SK-N-SH (cell line): ENCODE measurements at regions not wholly inside any gene's neighbourhood (a gene's known extent, or its start where the extent isn't known, plus 50 kb on each side); places are given as distances from the start of the nearest gene placed in this dataset.

Experiments
- CTCF ChIA-PET: fragments of 300-600, 350-600 bp; formaldehyde crosslinking; extraction: SDS; loops from one replicate; lab custom pipeline; 2021; lab: Yijun Ruan, JAX
- POLR2A ChIA-PET: fragments of 350-600 bp; sonication (Branson Sonifier 250); formaldehyde crosslinking; extraction: SDS; loops from one replicate; lab custom pipeline; 2020; ENCODE audit warnings: antibody characterized with exemption, inconsistent platforms; lab: Yijun Ruan, JAX
- DNase-seq: peaks from one replicate; pipeline ENCODE4 v3.0.0; 2012
- H2AFZ ChIP-seq: fragments of 200-600 bp; sonication (generic); 2 replicates; pipeline ENCODE4 v1.8.1; 2016; ENCODE audit warnings: antibody characterized with exemption, mild to moderate bottlenecking, low read depth
- H3F3A ChIP-seq: fragments of 200-600 bp; sonication (generic); replicated peaks from 2 replicates; pipeline ENCODE3; 2016; ENCODE audit warnings: antibody characterized with exemption, mild to moderate bottlenecking; ENCODE audit not compliant: insufficient read depth
- H3K27ac ChIP-seq, 2 experiments: fragments of 200-500 bp in 1 of 2; fragments of 200-600 bp in 1 of 2; sonication (Bioruptor generic) in 1 of 2; sonication (generic), shearing (Covaris generic) in 1 of 2; 2 replicates each; pipeline versions ENCODE4 v1.5.1 to v1.6.1; 2014 to 2016; ENCODE audit warnings: low read depth in 2 of 2, inconsistent platforms in 1 of 2, low read length in 1 of 2, mild to moderate bottlenecking in 1 of 2, mixed read lengths in 1 of 2
- H3K27me3 ChIP-seq: fragments of 200-600 bp; sonication (generic), shearing (Covaris generic); 2 replicates; pipeline ENCODE4 v1.6.1; 2016; ENCODE audit warnings: mixed run types; ENCODE audit not compliant: insufficient read depth
- H3K36me3 ChIP-seq, 2 experiments: fragments of 200-500 bp in 1 of 2; fragments of 200-600 bp in 1 of 2; sonication (Bioruptor generic) in 1 of 2; sonication (generic) in 1 of 2; replicated peaks in 1 of 2; 2 replicates each; pipeline versions ENCODE3 to v1.5.1; 2014 to 2016; ENCODE audit warnings: low read length in 1 of 2, mild to moderate bottlenecking in 1 of 2; ENCODE audit not compliant: insufficient read depth in 2 of 2, control insufficient read depth in 1 of 2
- H3K4me1 ChIP-seq, 2 experiments: fragments of 200-500 bp in 1 of 2; fragments of 200-600 bp in 1 of 2; sonication (Bioruptor generic) in 1 of 2; sonication (generic), shearing (Covaris generic) in 1 of 2; 2 replicates each; pipeline versions ENCODE4 v1.5.1 to v1.6.1; 2014 to 2016; ENCODE audit warnings: low read depth in 1 of 2, low read length in 1 of 2, mixed run types in 1 of 2; ENCODE audit not compliant: insufficient read depth in 2 of 2, control insufficient read depth in 1 of 2
- H3K4me2 ChIP-seq: fragments of 200-600 bp; sonication (generic), shearing (Covaris generic); 2 replicates; pipeline ENCODE4 v1.6.1; 2017; ENCODE audit warnings: mixed run types
- H3K4me3 ChIP-seq, 2 experiments: fragments of 200-500 bp in 1 of 2; fragments of 200-600 bp in 1 of 2; sonication (Bioruptor generic) in 1 of 2; sonication (generic), shearing (Covaris generic) in 1 of 2; 2 replicates each; pipeline versions ENCODE4 v1.5.1 to v1.8.1; 2014 to 2016; ENCODE audit warnings: low read depth in 2 of 2, inconsistent platforms in 1 of 2, low read length in 1 of 2, mild to moderate bottlenecking in 1 of 2, mixed read lengths in 1 of 2, moderate library complexity in 1 of 2
- H3K79me2 ChIP-seq: fragments of 200-600 bp; sonication (generic); 2 replicates; pipeline ENCODE4 v1.8.1; 2017; ENCODE audit warnings: mild to moderate bottlenecking; ENCODE audit not compliant: insufficient read depth
- H3K9ac ChIP-seq: fragments of 200-600 bp; sonication (generic); 2 replicates; pipeline ENCODE4 v1.6.1; 2017; ENCODE audit warnings: mixed run types
- H3K9me2 ChIP-seq: fragments of 200-600 bp; sonication (generic); 2 replicates; pipeline ENCODE4 v1.6.1; 2017; ENCODE audit warnings: mixed run types
- H3K9me3 ChIP-seq: fragments of 200-600 bp; sonication (generic); 2 replicates; pipeline ENCODE4 v1.6.1; 2017; ENCODE audit warnings: mixed run types, mild to moderate bottlenecking, moderate library complexity
- H4K20me1 ChIP-seq: fragments of 200-600 bp; sonication (generic); 2 replicates; pipeline ENCODE4 v1.6.1; 2017; ENCODE audit warnings: mild to moderate bottlenecking, mixed run types; ENCODE audit not compliant: insufficient read depth
- EP300 ChIP-seq, 2 experiments: IDR thresholded peaks; 2 replicates each; pipeline versions ENCODE4 v1.4.0 to v1.6.1; 2012; ENCODE audit warnings: borderline replicate concordance in 1 of 2, low read depth in 1 of 2, low read length in 1 of 2
- EZH2phosphoT487 ChIP-seq: fragments of 200-600 bp; sonication (generic); IDR thresholded peaks from 2 replicates; pipeline ENCODE4 v1.6.1; 2017; ENCODE audit warnings: low read depth, mixed run types, mild to moderate bottlenecking, antibody characterized with exemption, moderate library complexity, borderline replicate concordance
- FOXM1 ChIP-seq: IDR thresholded peaks from 2 replicates; pipeline ENCODE4 v1.4.0; 2012; ENCODE audit warnings: low read depth, mild to moderate bottlenecking
- GABPA ChIP-seq: IDR thresholded peaks from 2 replicates; pipeline ENCODE4 v1.4.0; 2012; ENCODE audit warnings: low read depth, mild to moderate bottlenecking
- JUND ChIP-seq: IDR thresholded peaks from 2 replicates; pipeline ENCODE4 v1.4.0; 2012
- MEF2A ChIP-seq: IDR thresholded peaks from 2 replicates; pipeline ENCODE4 v1.4.0; 2012; ENCODE audit warnings: low read depth, borderline replicate concordance
- MXI1 ChIP-seq: IDR thresholded peaks from 2 replicates; pipeline ENCODE4 v1.6.1; 2012; ENCODE audit warnings: mild to moderate bottlenecking, low read depth, low read length, improper control_type of control experiment
- POLR2AphosphoS5 ChIP-seq: IDR thresholded peaks from 2 replicates; pipeline ENCODE4 v1.6.1; 2012; ENCODE audit warnings: low read depth, low read length
- SIN3A ChIP-seq: IDR thresholded peaks from 2 replicates; pipeline ENCODE4 v1.6.1; 2012; ENCODE audit warnings: low read depth, mild to moderate bottlenecking, low read length, moderate library complexity, borderline replicate concordance
- SMC3 ChIP-seq: IDR thresholded peaks from 2 replicates; pipeline ENCODE4 v1.6.1; 2012; ENCODE audit warnings: low read depth, low read length, improper control_type of control experiment
- TAF1 ChIP-seq: IDR thresholded peaks from 2 replicates; pipeline ENCODE4 v1.6.1; 2012; ENCODE audit warnings: low read depth, mild to moderate bottlenecking, low read length, moderate library complexity, borderline replicate concordance
- USF1 ChIP-seq: IDR thresholded peaks from 2 replicates; pipeline ENCODE4 v1.4.0; 2012; ENCODE audit warnings: low read depth, borderline replicate concordance
- WGBS: methylation state at CpG from one replicate; pipeline ENCODE4 v1.1.6; 2017; ENCODE audit warnings: low lambda C conversion rate; 5-methylcytosine and 5-hydroxymethylcytosine counted together
- TF ChIP-seq, protein P1 (sequence below): fragments of 150-350 bp; IDR thresholded peaks from 2 replicates; pipeline ENCODE4 v1.6.1; 2016; ENCODE audit warnings: mild to moderate bottlenecking, low read depth, low read length
- TF ChIP-seq, protein P2 (sequence below): fragments of 150-350 bp; IDR thresholded peaks from 2 replicates; pipeline ENCODE4 v1.6.1; 2017; ENCODE audit warnings: antibody characterized with exemption, low read length, low read depth, borderline replicate concordance
- TF ChIP-seq, protein P3 (sequence below): IDR thresholded peaks from 2 replicates; pipeline ENCODE4 v1.6.1; 2012; ENCODE audit warnings: mild to moderate bottlenecking, low read depth, low read length, moderate library complexity

DNA sequence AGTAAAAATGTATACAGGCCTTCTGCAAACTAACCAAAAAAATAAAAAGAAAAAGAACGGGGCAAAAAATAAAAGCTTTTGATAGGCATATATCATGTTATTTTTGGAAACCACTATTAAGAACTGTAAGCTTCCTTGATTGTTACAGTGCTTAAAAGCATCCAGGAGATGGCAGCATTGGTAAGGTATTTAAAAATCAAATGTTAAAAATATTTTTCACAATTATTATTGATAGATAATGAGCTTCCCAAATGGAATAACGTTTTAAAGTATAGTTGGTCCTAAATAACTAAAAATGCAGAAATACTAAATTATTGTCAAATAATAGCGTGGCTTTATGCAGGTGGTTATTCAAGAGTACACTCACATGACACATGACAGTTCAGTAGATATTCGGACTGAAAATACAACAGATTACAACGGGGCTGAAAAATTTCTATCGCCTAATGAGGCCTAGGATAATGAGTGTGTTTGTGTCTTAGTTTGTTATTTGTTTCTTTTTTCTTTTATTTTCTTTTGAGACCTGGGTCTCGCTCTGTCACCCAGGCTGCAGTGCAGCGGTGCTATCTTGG is 127.2 kb upstream of the ATF7IP start (continued):
- TF ChIP-seq USF1 (no peak), TAF1 (no peak), EZH2phosphoT487 (no peak), SIN3A (no peak), SMC3 (peak; percentile 27; the same call in 1 of the 2 replicates)
- TF ChIP-seq, protein P1, sequence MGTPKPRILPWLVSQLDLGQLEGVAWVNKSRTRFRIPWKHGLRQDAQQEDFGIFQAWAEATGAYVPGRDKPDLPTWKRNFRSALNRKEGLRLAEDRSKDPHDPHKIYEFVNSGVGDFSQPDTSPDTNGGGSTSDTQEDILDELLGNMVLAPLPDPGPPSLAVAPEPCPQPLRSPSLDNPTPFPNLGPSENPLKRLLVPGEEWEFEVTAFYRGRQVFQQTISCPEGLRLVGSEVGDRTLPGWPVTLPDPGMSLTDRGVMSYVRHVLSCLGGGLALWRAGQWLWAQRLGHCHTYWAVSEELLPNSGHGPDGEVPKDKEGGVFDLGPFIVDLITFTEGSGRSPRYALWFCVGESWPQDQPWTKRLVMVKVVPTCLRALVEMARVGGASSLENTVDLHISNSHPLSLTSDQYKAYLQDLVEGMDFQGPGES, result no peak

GRCh38 chr12:14239350-14239934 is 126.0 kb upstream of the ATF7IP start:
- Histone ChIP-seq H3K4me2 (no peak overlapping the region; the same call in 1 of the 2 replicates), H4K20me1 (no peaks in the 10 kb centered on the region), H3K9me2 (no peaks in the 10 kb centered on the region), H3K4me1 (peaks cover 6 to 10% of the 10 kb centered on the region in 2 experiments; a peak in 2 of 4 replicates), H3K9ac (no peak overlapping the region), H3K36me3 (no peaks in the 10 kb centered on the region), H3K4me3 (no peak overlapping the region), H3K79me2 (no peaks in the 10 kb centered on the region), H2AFZ (peak overlapping the region; percentile 32), H3K27me3 (no peaks in the 10 kb centered on the region), H3K9me3 (peaks cover 5% of the 10 kb centered on the region; the same call in 1 of the 2 replicates), H3K27ac (peak overlapping the region in 1 of 2 experiments; percentile 45; a peak in 1 of 4 replicates), H3F3A (no peaks in the 10 kb centered on the region)
- POLR2A ChIA-PET, result no interaction called here
- CTCF ChIA-PET, result interaction anchor here (0.6 to 3.1 kb wide), 16 partner anchors 19 to 477 kb away, joined by 3 to 19 read pairs (median 6); partner anchors contain the start of gene ATF7IP
- 39% methylated on average over 13 of the region's 13 CpGs for WGBS
- DNase-seq, result peak; percentile 45
- TF ChIP-seq JUND (no peak), SMC3 (peak; percentile 20; the same call in 1 of the 2 replicates)

- H2AFZ ChIP-seq, result peak overlapping the region; percentile 32
- no peaks in the 10 kb centered on the region for H4K20me1 ChIP-seq
- H3K9me3 ChIP-seq, result peaks cover 5% of the 10 kb centered on the region; the same call in 1 of the 2 replicates
- CTCF ChIA-PET, result interaction anchor here (0.6 to 3.1 kb wide), 9 partner anchors 19 to 436 kb away, joined by 3 to 19 read pairs (median 3); partner anchors contain the start of gene ATF7IP
- peak; percentile 33 for DNase-seq
- H3F3A ChIP-seq, result no peaks in the 10 kb centered on the region
- no peak overlapping the region for H3K9ac ChIP-seq
- peaks cover 6 to 10% of the 10 kb centered on the region in 2 experiments; a peak in 2 of 4 replicates for H3K4me1 ChIP-seq
- no peaks in the 10 kb centered on the region for H3K36me3 ChIP-seq
- POLR2A ChIA-PET, result no interaction called here
- WGBS, result 56% methylated on average over 11 of the region's 11 CpGs
- H3K79me2 ChIP-seq, result no peaks in the 10 kb centered on the region
- no peaks in the 10 kb centered on the region for H3K27me3 ChIP-seq
- no peak overlapping the region for H3K4me3 ChIP-seq
- no peaks in the 10 kb centered on the region for H3K9me2 ChIP-seq
- peak overlapping the region in 1 of 2 experiments; percentile 45; a peak in 1 of 4 replicates for H3K27ac ChIP-seq
- no peak overlapping the region; the same call in 1 of the 2 replicates for H3K4me2 ChIP-seq
- no peak for TF ChIP-seq MXI1
- TF ChIP-seq, protein P2, sequence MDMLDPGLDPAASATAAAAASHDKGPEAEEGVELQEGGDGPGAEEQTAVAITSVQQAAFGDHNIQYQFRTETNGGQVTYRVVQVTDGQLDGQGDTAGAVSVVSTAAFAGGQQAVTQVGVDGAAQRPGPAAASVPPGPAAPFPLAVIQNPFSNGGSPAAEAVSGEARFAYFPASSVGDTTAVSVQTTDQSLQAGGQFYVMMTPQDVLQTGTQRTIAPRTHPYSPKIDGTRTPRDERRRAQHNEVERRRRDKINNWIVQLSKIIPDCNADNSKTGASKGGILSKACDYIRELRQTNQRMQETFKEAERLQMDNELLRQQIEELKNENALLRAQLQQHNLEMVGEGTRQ, result no peak
- no peak for TF ChIP-seq MEF2A
- TF ChIP-seq FOXM1, result no peak
- TF ChIP-seq EP300 (IDR thresholded peaks at IDR 0.05; ENCODE audit: borderline replicate concordance in 1 of 2, low read depth in 1 of 2, low read length in 1 of 2), result no peak
- TF ChIP-seq, protein P3, sequence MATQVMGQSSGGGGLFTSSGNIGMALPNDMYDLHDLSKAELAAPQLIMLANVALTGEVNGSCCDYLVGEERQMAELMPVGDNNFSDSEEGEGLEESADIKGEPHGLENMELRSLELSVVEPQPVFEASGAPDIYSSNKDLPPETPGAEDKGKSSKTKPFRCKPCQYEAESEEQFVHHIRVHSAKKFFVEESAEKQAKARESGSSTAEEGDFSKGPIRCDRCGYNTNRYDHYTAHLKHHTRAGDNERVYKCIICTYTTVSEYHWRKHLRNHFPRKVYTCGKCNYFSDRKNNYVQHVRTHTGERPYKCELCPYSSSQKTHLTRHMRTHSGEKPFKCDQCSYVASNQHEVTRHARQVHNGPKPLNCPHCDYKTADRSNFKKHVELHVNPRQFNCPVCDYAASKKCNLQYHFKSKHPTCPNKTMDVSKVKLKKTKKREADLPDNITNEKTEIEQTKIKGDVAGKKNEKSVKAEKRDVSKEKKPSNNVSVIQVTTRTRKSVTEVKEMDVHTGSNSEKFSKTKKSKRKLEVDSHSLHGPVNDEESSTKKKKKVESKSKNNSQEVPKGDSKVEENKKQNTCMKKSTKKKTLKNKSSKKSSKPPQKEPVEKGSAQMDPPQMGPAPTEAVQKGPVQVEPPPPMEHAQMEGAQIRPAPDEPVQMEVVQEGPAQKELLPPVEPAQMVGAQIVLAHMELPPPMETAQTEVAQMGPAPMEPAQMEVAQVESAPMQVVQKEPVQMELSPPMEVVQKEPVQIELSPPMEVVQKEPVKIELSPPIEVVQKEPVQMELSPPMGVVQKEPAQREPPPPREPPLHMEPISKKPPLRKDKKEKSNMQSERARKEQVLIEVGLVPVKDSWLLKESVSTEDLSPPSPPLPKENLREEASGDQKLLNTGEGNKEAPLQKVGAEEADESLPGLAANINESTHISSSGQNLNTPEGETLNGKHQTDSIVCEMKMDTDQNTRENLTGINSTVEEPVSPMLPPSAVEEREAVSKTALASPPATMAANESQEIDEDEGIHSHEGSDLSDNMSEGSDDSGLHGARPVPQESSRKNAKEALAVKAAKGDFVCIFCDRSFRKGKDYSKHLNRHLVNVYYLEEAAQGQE, result no peak
- TF ChIP-seq POLR2AphosphoS5, result no peak
- TF ChIP-seq SIN3A, result no peak
- TF ChIP-seq GABPA, result no peak
These were observed 125.3 kb upstream of the ATF7IP start for GRCh38 chr12:14239935-14240872.
